Adrenal gland (tissue), 9 donors: ENCODE measurements at regions not wholly inside any gene's neighbourhood (a gene's known extent, or its start where the extent isn't known, plus 50 kb on each side); places are given as distances from the start of the nearest gene placed in this dataset.

Experiments used
- DNase-seq, 7 donors: peaks; one replicate each; pipeline ENCODE4 v3.0.0-alpha.2; 2019 to 2020
- H3K27ac ChIP-seq, 5 donors: fragments of 200-600 bp; sonication (generic) in 4 of 5; 1 replicate in 3 of 5; 2 replicates in 2 of 5; pipeline versions ENCODE4 v1.5.1 to v1.8.0; 2016 to 2020; ENCODE audit warnings: mild to moderate bottlenecking in 1 of 5
- H3K27me3 ChIP-seq: fragments of 200-600 bp; 2 replicates; pipeline ENCODE4 v1.8.0; 2021
- H3K36me3 ChIP-seq, 2 donors: fragments of 200-600 bp; replicated peaks in 1 of 2; 1 replicate in 1 of 2; 2 replicates in 1 of 2; pipeline versions ENCODE4 v1.5.1 to v1.8.0; 2018 to 2022
- H3K4me1 ChIP-seq, 2 donors: fragments of 200-600 bp; replicated peaks in 1 of 2; 1 replicate in 1 of 2; 2 replicates in 1 of 2; pipeline versions ENCODE4 v1.5.1 to v1.8.0; 2018 to 2021
- H3K4me3 ChIP-seq, 4 donors: fragments of 200-600 bp; sonication (generic) in 3 of 4; one replicate each; pipeline ENCODE4 v1.5.1; 2016 to 2018
- H3K9me3 ChIP-seq, 3 donors: fragments of 200-600 bp; sonication (generic) in 1 of 3; replicated peaks in 1 of 3; 1 replicate in 2 of 3; 2 replicates in 1 of 3; pipeline versions ENCODE4 v1.5.1 to v1.8.0; 2016 to 2021
- CTCF ChIP-seq, 6 experiments: fragments of 450-650 bp in 4 of 6; fragments of 200-600 bp in 2 of 6; sonication (generic) in 1 of 6; IDR thresholded peaks; 1 replicate in 5 of 6; 2 replicates in 1 of 6; pipeline versions ENCODE4 v1.5.1 to v1.8.0; 2016 to 2021; ENCODE audit warnings: antibody characterized with exemption in 6 of 6, mild to moderate bottlenecking in 2 of 6, moderate library complexity in 1 of 6
- POLR2A ChIP-seq, 2 donors: fragments of 450-650 bp; IDR thresholded peaks; one replicate each; pipeline ENCODE4 v1.6.1; 2017; ENCODE audit warnings: antibody characterized with exemption in 2 of 2, mild to moderate bottlenecking in 2 of 2, moderate library complexity in 1 of 2
- WGBS, 4 donors: extraction: QIAGEN DNeasy Blood & Tissue Kit in 2 of 4; methylation state at CpG; one replicate each; pipeline versions ENCODE4 v1.1.5 to v1.1.7; 2013 to 2017; 5-methylcytosine and 5-hydroxymethylcytosine counted together
- intact Hi-C, 2 donors: fragments of 100-400 bp; cut with DNase I; formaldehyde crosslinking; loops; one replicate each; pipeline versions ENCODE4 v1.14.1 to v1.15.0; 2022 to 2023
- donor health status: healthy with polysubstance abuse.
- donor health status: Bipolar disorder and iron deficiency.
- donor health status: DM: yes; HTN: yes; CAD: no.
- donor health status: DM: no; HTN: no; CAD: no.
- donor health status: DM: no; HTN: no; CAD: no.

- no peak overlapping the region for H3K27ac ChIP-seq
- H3K4me3 ChIP-seq, result no peak overlapping the region
- intact Hi-C loops, result no loop called here
- H3K4me1 ChIP-seq, result no peaks in the 10 kb centered on the region
- H3K27me3 ChIP-seq, result no peaks in the 10 kb centered on the region
- DNase-seq, result no peak
- no peaks in the 10 kb centered on the region for H3K9me3 ChIP-seq
- no peaks in the 10 kb centered on the region for H3K36me3 ChIP-seq
- TF ChIP-seq CTCF (IDR thresholded peaks at IDR 0.05) (no peak), POLR2A (IDR thresholded peaks at IDR 0.05) (no peak)
- 57 to 84% (median 72%) methylated on average over 1 of the region's 1 CpG for WGBS, 4 donors
Measured at GRCh38 chr10:129319934-129320333, 147.1 kb upstream of the MGMT start.

GRCh38 chr10:129320340-129320739 is 146.7 kb upstream of the MGMT start:
- H3K4me1 ChIP-seq, result no peaks in the 10 kb centered on the region
- WGBS, 4 donors, result 67 to 94% (median 76%) methylated on average over 1 of the region's 1 CpG
- no peak overlapping the region for H3K27ac ChIP-seq
- H3K27me3 ChIP-seq, result no peaks in the 10 kb centered on the region
- intact Hi-C loops, result no loop called here
- TF ChIP-seq CTCF (IDR thresholded peaks at IDR 0.05) (no peak), POLR2A (IDR thresholded peaks at IDR 0.05) (no peak)
- no peak for DNase-seq
- no peaks in the 10 kb centered on the region for H3K36me3 ChIP-seq
- H3K9me3 ChIP-seq, result no peaks in the 10 kb centered on the region
- no peak overlapping the region for H3K4me3 ChIP-seq

- intact Hi-C loops, result no loop called here
- TF ChIP-seq CTCF (IDR thresholded peaks at IDR 0.05) (no peak), POLR2A (IDR thresholded peaks at IDR 0.05) (no peak)
- WGBS, 4 donors, result 82 to 85% (median 84%) methylated on average over 10 of the region's 10 CpGs
- Histone ChIP-seq H3K27ac (no peak overlapping the region), H3K36me3 (no peaks in the 10 kb centered on the region), H3K27me3 (no peaks in the 10 kb centered on the region), H3K4me1 (no peaks in the 10 kb centered on the region), H3K4me3 (no peak overlapping the region), H3K9me3 (no peaks in the 10 kb centered on the region)
- DNase-seq, result no peak
Measured at GRCh38 chr10:129321727-129322126, 145.3 kb upstream of the MGMT start.

GRCh38 chr10:129322933-129323820 is 143.9 kb upstream of the MGMT start:
- WGBS, 4 donors, result 48 to 56% (median 54%) methylated on average over 13 of the region's 13 CpGs
- intact Hi-C loops, result no loop called here
- H3K27me3 ChIP-seq, result no peaks in the 10 kb centered on the region

More at GRCh38 chr10:129322933-129323820, 143.9 kb upstream of the MGMT start:
- Histone ChIP-seq H3K4me1 (no peaks in the 10 kb centered on the region), H3K4me3 (no peak overlapping the region), H3K36me3 (no peaks in the 10 kb centered on the region), H3K27ac (no peak overlapping the region), H3K9me3 (no peaks in the 10 kb centered on the region)
- TF ChIP-seq CTCF (IDR thresholded peaks at IDR 0.05) (no peak), POLR2A (IDR thresholded peaks at IDR 0.05) (no peak)
- DNase-seq, result no peak
